OCI-LY1 (cell line): ENCODE measurements at regions not wholly inside any gene's neighbourhood (a gene's known extent, or its start where the extent isn't known, plus 50 kb on each side); places are given as distances from the start of the nearest gene placed in this dataset.

ENCODE experiments used
- H2AFZ ChIP-seq: fragments of 200-600 bp; sonication (generic), shearing (Covaris generic); 2 replicates; pipeline ENCODE4 v1.6.0; 2014; ENCODE audit warnings: antibody characterized with exemption, mild to moderate bottlenecking, low read length
- H3F3A ChIP-seq: fragments of 200-600 bp; sonication (generic), shearing (Covaris generic); 2 replicates; pipeline ENCODE4 v1.6.0; 2014; ENCODE audit warnings: mild to moderate bottlenecking, antibody characterized with exemption, low read length, moderate library complexity; ENCODE audit not compliant: insufficient read depth
- H3K27ac ChIP-seq: fragments of 200-600 bp; sonication (generic); 2 replicates; pipeline ENCODE4 v1.5.1; 2014; ENCODE audit warnings: low read length, mixed run types, mild to moderate bottlenecking, low read depth; ENCODE audit not compliant: poor library complexity, severe bottlenecking
- H3K27me3 ChIP-seq: fragments of 200-600 bp; sonication (generic); 2 replicates; pipeline ENCODE4 v1.6.0; 2014; ENCODE audit warnings: antibody characterized with exemption, mild to moderate bottlenecking, low read length, moderate library complexity; ENCODE audit not compliant: insufficient read depth
- H3K36me3 ChIP-seq: fragments of 200-600 bp; sonication (generic); 2 replicates; pipeline ENCODE4 v1.6.1; 2014; ENCODE audit warnings: mild to moderate bottlenecking, antibody characterized with exemption, low read length, moderate library complexity, mixed read lengths; ENCODE audit not compliant: insufficient read depth
- H3K4me1 ChIP-seq: fragments of 200-600 bp; sonication (generic); 2 replicates; pipeline ENCODE4 v1.5.1; 2014; ENCODE audit warnings: mild to moderate bottlenecking, low read length, moderate library complexity; ENCODE audit not compliant: insufficient read depth, severe bottlenecking
- H3K4me2 ChIP-seq: fragments of 200-600 bp; sonication (generic), shearing (Covaris generic); 2 replicates; pipeline ENCODE4 v1.6.1; 2014; ENCODE audit warnings: low read length
- H3K4me3 ChIP-seq: fragments of 200-600 bp; sonication (generic); 2 replicates; pipeline ENCODE4 v1.5.1; 2014; ENCODE audit warnings: low read length, low read depth, mild to moderate bottlenecking, mixed read lengths; ENCODE audit not compliant: poor library complexity, severe bottlenecking
- H3K79me2 ChIP-seq: fragments of 200-600 bp; shearing (Covaris generic); 2 replicates; pipeline ENCODE4 v1.6.1; 2016; ENCODE audit warnings: mixed run types, low read length, mixed read lengths; ENCODE audit not compliant: insufficient read depth
- H3K9ac ChIP-seq: fragments of 200-600 bp; sonication (generic), shearing (Covaris generic); 2 replicates; pipeline ENCODE4 v1.6.1; 2014; ENCODE audit warnings: mild to moderate bottlenecking, low read length, mixed read lengths
- H3K9me2 ChIP-seq: fragments of 200-600 bp; sonication (generic), shearing (Covaris generic); 2 replicates; pipeline ENCODE4 v1.6.1; 2014; ENCODE audit warnings: low read depth, mild to moderate bottlenecking, low read length, mixed read lengths
- H3K9me3 ChIP-seq: fragments of 200-600 bp; shearing (Covaris generic); 2 replicates; pipeline ENCODE4 v1.6.1; 2014; ENCODE audit warnings: low read length, mixed read lengths
- H4K20me1 ChIP-seq: fragments of 200-600 bp; sonication (generic), shearing (Covaris generic); 2 replicates; pipeline ENCODE4 v1.6.0; 2016; ENCODE audit warnings: mild to moderate bottlenecking, low read length; ENCODE audit not compliant: insufficient read depth
- EZH2 ChIP-seq: fragments of 200-600 bp; sonication (generic), shearing (Covaris generic); IDR thresholded peaks from 2 replicates; pipeline ENCODE4 v1.8.0; 2017; ENCODE audit warnings: borderline replicate concordance, mixed run types, mild to moderate bottlenecking, antibody characterized with exemption, low read length, moderate library complexity, mixed read lengths
- TF ChIP-seq, protein P1 (sequence below): fragments of 200-600 bp; sonication (generic), shearing (Covaris generic); IDR thresholded peaks from 2 replicates; pipeline ENCODE4 v1.5.1; 2017; ENCODE audit warnings: mild to moderate bottlenecking, antibody characterized with exemption, low read length, moderate library complexity, mixed read lengths

- H3K9ac ChIP-seq: no peak overlapping the region
- no peak overlapping the region for H3K4me2 ChIP-seq
- no peak for TF ChIP-seq EZH2
- TF ChIP-seq, protein P1, sequence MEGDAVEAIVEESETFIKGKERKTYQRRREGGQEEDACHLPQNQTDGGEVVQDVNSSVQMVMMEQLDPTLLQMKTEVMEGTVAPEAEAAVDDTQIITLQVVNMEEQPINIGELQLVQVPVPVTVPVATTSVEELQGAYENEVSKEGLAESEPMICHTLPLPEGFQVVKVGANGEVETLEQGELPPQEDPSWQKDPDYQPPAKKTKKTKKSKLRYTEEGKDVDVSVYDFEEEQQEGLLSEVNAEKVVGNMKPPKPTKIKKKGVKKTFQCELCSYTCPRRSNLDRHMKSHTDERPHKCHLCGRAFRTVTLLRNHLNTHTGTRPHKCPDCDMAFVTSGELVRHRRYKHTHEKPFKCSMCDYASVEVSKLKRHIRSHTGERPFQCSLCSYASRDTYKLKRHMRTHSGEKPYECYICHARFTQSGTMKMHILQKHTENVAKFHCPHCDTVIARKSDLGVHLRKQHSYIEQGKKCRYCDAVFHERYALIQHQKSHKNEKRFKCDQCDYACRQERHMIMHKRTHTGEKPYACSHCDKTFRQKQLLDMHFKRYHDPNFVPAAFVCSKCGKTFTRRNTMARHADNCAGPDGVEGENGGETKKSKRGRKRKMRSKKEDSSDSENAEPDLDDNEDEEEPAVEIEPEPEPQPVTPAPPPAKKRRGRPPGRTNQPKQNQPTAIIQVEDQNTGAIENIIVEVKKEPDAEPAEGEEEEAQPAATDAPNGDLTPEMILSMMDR: no peak
- no peaks in the 10 kb centered on the region for H3K9me2 ChIP-seq
- H3K4me1 ChIP-seq: peaks cover 32% of the 10 kb centered on the region
- no peaks in the 10 kb centered on the region for H3K27me3 ChIP-seq
- H3K79me2 ChIP-seq: no peaks in the 10 kb centered on the region
- no peaks in the 10 kb centered on the region for H4K20me1 ChIP-seq
- no peaks in the 10 kb centered on the region for H3K9me3 ChIP-seq
- no peak overlapping the region for H3K27ac ChIP-seq
- H3K36me3 ChIP-seq: no peaks in the 10 kb centered on the region
- H2AFZ ChIP-seq: no peak overlapping the region
- H3F3A ChIP-seq: no peaks in the 10 kb centered on the region
- no peak overlapping the region for H3K4me3 ChIP-seq
Measured at GRCh38 chr9:129455151-129455995, 165.5 kb downstream of the C9orf50 start.

- no peaks in the 10 kb centered on the region for H4K20me1 ChIP-seq
- peaks cover 24% of the 10 kb centered on the region for H3K4me1 ChIP-seq
- no peaks in the 10 kb centered on the region for H3F3A ChIP-seq
- no peak for TF ChIP-seq EZH2
- TF ChIP-seq, protein P1: no peak
- no peak overlapping the region for H3K9ac ChIP-seq
- H3K36me3 ChIP-seq: no peaks in the 10 kb centered on the region
- H3K79me2 ChIP-seq: no peaks in the 10 kb centered on the region
- no peaks in the 10 kb centered on the region for H3K9me2 ChIP-seq
- H3K27me3 ChIP-seq: no peaks in the 10 kb centered on the region
- no peaks in the 10 kb centered on the region for H3K9me3 ChIP-seq
- no peak overlapping the region for H3K27ac ChIP-seq
- H2AFZ ChIP-seq: no peak overlapping the region
- H3K4me2 ChIP-seq: no peak overlapping the region
- no peak overlapping the region for H3K4me3 ChIP-seq
Measured at GRCh38 chr9:129454467-129455067, 166.3 kb downstream of the C9orf50 start.

DNA sequence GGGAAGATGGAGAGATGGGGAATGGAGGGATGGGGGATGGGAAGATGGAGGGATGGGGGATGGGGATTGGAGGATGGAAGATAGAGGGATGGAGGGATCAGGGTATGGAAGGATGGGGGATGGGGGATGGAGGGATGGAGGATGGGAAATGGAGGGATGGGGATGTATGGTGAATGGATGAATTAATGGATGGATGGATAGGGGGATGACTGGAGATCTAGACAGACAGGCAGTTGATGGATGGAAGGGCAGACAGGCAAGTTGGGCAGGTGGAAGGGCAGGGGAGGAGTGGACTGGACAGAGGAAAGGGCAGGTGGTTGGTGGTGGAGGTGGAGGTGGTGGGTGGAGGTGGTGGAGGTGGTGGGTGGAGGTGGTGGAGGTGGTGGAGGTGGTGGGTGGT lies 167.2 kb downstream of the C9orf50 start:
- no peak overlapping the region for H2AFZ ChIP-seq
- H3K9me2 ChIP-seq: no peaks in the 10 kb centered on the region
- H3K79me2 ChIP-seq: no peaks in the 10 kb centered on the region
- no peaks in the 10 kb centered on the region for H3K9me3 ChIP-seq
- H3F3A ChIP-seq: no peaks in the 10 kb centered on the region
- no peak overlapping the region for H3K9ac ChIP-seq
- no peak overlapping the region for H3K27ac ChIP-seq
- peaks cover 15% of the 10 kb centered on the region for H3K4me1 ChIP-seq
- no peaks in the 10 kb centered on the region for H3K27me3 ChIP-seq
- H3K4me3 ChIP-seq: no peak overlapping the region
- TF ChIP-seq, protein P1: no peak
- TF ChIP-seq EZH2: no peak
- H3K36me3 ChIP-seq: no peaks in the 10 kb centered on the region
- H3K4me2 ChIP-seq: no peak overlapping the region
- no peaks in the 10 kb centered on the region for H4K20me1 ChIP-seq
